HEK293 (cell line): ENCODE measurements at regions not wholly inside any gene's neighbourhood (a gene's known extent, or its start where the extent isn't known, plus 50 kb on each side); places are given as distances from the start of the nearest gene placed in this dataset.

Experiments
- ZNF174 ChIP-seq: fragments of 450-650 bp; formaldehyde crosslinking; IDR thresholded peaks from 2 replicates; pipeline ENCODE4 v1.5.0; 2017; ENCODE audit warnings: missing biosample characterization, mild to moderate bottlenecking, missing genetic modification characterization
- ZNF514 ChIP-seq: fragments of 450-650 bp; formaldehyde crosslinking; IDR thresholded peaks from 2 replicates; pipeline ENCODE4 v1.5.1; 2016; ENCODE audit warnings: missing biosample characterization, missing genetic modification characterization
- ZNF660 ChIP-seq: fragments of 450-650 bp; IDR thresholded peaks from 2 replicates; pipeline ENCODE4 v1.5.1; 2018; ENCODE audit warnings: missing biosample characterization, mild to moderate bottlenecking, missing genetic modification characterization
- ZNF704 ChIP-seq: fragments of 450-650 bp; formaldehyde crosslinking; IDR thresholded peaks from 2 replicates; pipeline ENCODE4 v1.5.1; 2016; ENCODE audit warnings: missing biosample characterization, missing genetic modification characterization

GRCh38 chrX:34382416-34382815 lies 250.3 kb upstream of the FAM47A start:
- TF ChIP-seq ZNF660 (no peak), ZNF174 (no peak), ZNF514 (tag by site-specific recombination) (no peak), ZNF704 (tag by site-specific recombination) (no peak)
